ENCODE measurements at regions not wholly inside any gene's neighbourhood (a gene's known extent, or its start where the extent isn't known, plus 50 kb on each side); places are given as distances from the start of the nearest gene placed in this dataset.

DNA sequence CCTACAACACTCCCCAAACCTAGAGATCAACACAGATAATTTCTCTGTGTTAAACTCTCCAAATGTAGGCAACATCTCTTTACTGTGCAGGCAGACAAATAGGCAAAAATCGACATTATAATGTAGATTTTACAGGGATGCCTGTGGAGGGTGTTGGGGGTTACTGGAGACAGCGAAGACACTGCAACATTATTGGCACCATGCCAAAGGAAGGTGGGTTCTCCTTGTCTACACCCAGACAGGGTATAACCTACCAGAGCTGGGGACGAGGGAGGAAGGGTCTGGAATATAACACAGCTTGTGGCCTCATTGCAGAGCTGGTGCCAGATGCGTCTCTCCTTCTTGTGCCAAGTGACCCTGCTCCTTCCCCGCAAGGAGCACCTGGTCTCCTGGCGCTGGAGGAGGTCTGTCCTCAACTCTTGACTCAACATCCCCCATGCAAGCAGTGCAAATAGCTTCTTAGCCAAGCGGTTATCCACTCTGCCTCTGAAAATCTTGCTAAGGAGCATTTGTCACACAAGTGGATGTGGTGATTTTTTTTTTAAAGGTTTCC lies 404.0 kb downstream of the PRDM2 start:
- TF ChIP-seq, protein P1, sequence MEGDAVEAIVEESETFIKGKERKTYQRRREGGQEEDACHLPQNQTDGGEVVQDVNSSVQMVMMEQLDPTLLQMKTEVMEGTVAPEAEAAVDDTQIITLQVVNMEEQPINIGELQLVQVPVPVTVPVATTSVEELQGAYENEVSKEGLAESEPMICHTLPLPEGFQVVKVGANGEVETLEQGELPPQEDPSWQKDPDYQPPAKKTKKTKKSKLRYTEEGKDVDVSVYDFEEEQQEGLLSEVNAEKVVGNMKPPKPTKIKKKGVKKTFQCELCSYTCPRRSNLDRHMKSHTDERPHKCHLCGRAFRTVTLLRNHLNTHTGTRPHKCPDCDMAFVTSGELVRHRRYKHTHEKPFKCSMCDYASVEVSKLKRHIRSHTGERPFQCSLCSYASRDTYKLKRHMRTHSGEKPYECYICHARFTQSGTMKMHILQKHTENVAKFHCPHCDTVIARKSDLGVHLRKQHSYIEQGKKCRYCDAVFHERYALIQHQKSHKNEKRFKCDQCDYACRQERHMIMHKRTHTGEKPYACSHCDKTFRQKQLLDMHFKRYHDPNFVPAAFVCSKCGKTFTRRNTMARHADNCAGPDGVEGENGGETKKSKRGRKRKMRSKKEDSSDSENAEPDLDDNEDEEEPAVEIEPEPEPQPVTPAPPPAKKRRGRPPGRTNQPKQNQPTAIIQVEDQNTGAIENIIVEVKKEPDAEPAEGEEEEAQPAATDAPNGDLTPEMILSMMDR (IDR thresholded peaks at IDR 0.05) = no peak
- no peak for TF ChIP-seq EZH2 (IDR thresholded peaks at IDR 0.05; ENCODE audit: borderline replicate concordance, insufficient read depth, low read depth, low read length, poor library complexity, severe bottlenecking)
- Histone ChIP-seq H3K4me3 (ENCODE audit: control extremely low read depth in 1 of 5, extremely low read depth in 1 of 5, insufficient read depth in 1 of 5, low read depth in 2 of 5, low read length in 4 of 5) (no peak overlapping the region), H3K27ac (ENCODE audit: low read length in 2 of 2) (no peak overlapping the region), H3K4me1 (ENCODE audit: control insufficient read depth in 2 of 2, insufficient read depth in 2 of 2, low read length in 2 of 2) (no peaks in the 10 kb centered on the region), H4K20me1 (ENCODE audit: control insufficient read depth, insufficient read depth, low read length, poor library complexity, severe bottlenecking) (no peaks in the 10 kb centered on the region), H2AFZ (ENCODE audit: insufficient read depth, low read depth, low read length, poor library complexity, severe bottlenecking) (no peak overlapping the region), H3K79me2 (ENCODE audit: control insufficient read depth, insufficient read depth, low read length) (no peaks in the 10 kb centered on the region), H3K36me3 (replicated peaks in 1 of 2; ENCODE audit: control extremely low read depth in 1 of 2, control insufficient read depth in 1 of 2, extremely low read depth in 1 of 2, insufficient read depth in 2 of 2, low read length in 1 of 2) (no peaks in the 10 kb centered on the region), H3K4me2 (replicated peaks; ENCODE audit: low read depth, low read length, poor library complexity, severe bottlenecking) (no peak overlapping the region), H3K27me3 (replicated peaks in 1 of 4; ENCODE audit: control extremely low read depth in 1 of 4, control insufficient read depth in 3 of 4, insufficient read depth in 4 of 4, low read length in 3 of 4) (no peaks in the 10 kb centered on the region), H3K9ac (ENCODE audit: low read length) (no peak overlapping the region), H3K9me3 (ENCODE audit: control extremely low read depth in 1 of 3, control insufficient read depth in 2 of 3, insufficient read depth in 1 of 3, low read length in 2 of 3) (no peaks in the 10 kb centered on the region)
- ChIA-PET POLR2A (no interaction called here), CTCF (interaction anchor here (0.6 kb wide), 1 partner anchor 40 kb away, joined by 3 read pairs; no protein-coding TSS in a partner anchor)
- Mint-ChIP-seq H3K4me1 (no peaks in the 10 kb centered on the region), H3K4me3 (no peak overlapping the region), H3K9me3 (ENCODE audit: insufficient read depth) (peaks cover 3% of the 10 kb centered on the region), H3K27ac (no peak overlapping the region), H3K27me3 (peaks cover 25% of the 10 kb centered on the region)
- intact Hi-C loops (cut with micrococcal nuclease) = no loop called here
- no peak for DNase-seq
- WGBS (ENCODE audit: insufficient coverage) = 71% methylated on average over 1 of the region's 7 CpGs
- no peak for ATAC-seq (ENCODE audit: low read depth)

GRCh38 chr1:14106126-14106525 lies 406.1 kb downstream of the PRDM2 start:
- TF ChIP-seq EZH2 (IDR thresholded peaks at IDR 0.05; ENCODE audit: borderline replicate concordance, insufficient read depth, low read depth, low read length, poor library complexity, severe bottlenecking) = no peak
- TF ChIP-seq, protein P1 (IDR thresholded peaks at IDR 0.05) = no peak
- POLR2A ChIA-PET = no interaction called here
- no peak overlapping the region for H3K27ac ChIP-seq (ENCODE audit: low read length in 2 of 2)

More at GRCh38 chr1:14106126-14106525, 406.1 kb downstream of the PRDM2 start:
- intact Hi-C loops (cut with micrococcal nuclease) = no loop called here
- no peak overlapping the region for H3K4me2 ChIP-seq (replicated peaks; ENCODE audit: low read depth, low read length, poor library complexity, severe bottlenecking)
- no peaks in the 10 kb centered on the region for H4K20me1 ChIP-seq (ENCODE audit: control insufficient read depth, insufficient read depth, low read length, poor library complexity, severe bottlenecking)
- no peaks in the 10 kb centered on the region for H3K9me3 ChIP-seq (ENCODE audit: control extremely low read depth in 1 of 3, control insufficient read depth in 2 of 3, insufficient read depth in 1 of 3, low read length in 2 of 3)
- no peak overlapping the region for H3K27ac Mint-ChIP-seq
- WGBS (ENCODE audit: insufficient coverage) = 28% methylated on average over 2 of the region's 2 CpGs
- H3K36me3 ChIP-seq (replicated peaks in 1 of 2; ENCODE audit: control extremely low read depth in 1 of 2, control insufficient read depth in 1 of 2, extremely low read depth in 1 of 2, insufficient read depth in 2 of 2, low read length in 1 of 2) = no peaks in the 10 kb centered on the region
- peaks cover 0 to 4% (median 0%) of the 10 kb centered on the region in 4 experiments for H3K27me3 ChIP-seq (replicated peaks in 1 of 4; ENCODE audit: control extremely low read depth in 1 of 4, control insufficient read depth in 3 of 4, insufficient read depth in 4 of 4, low read length in 3 of 4)
- no peaks in the 10 kb centered on the region for H3K4me1 ChIP-seq (ENCODE audit: control insufficient read depth in 2 of 2, insufficient read depth in 2 of 2, low read length in 2 of 2)
- peaks cover 3% of the 10 kb centered on the region for H3K9me3 Mint-ChIP-seq (ENCODE audit: insufficient read depth)
- H3K4me3 Mint-ChIP-seq = no peak overlapping the region
- no peaks in the 10 kb centered on the region for H3K79me2 ChIP-seq (ENCODE audit: control insufficient read depth, insufficient read depth, low read length)
- no peak overlapping the region for H3K9ac ChIP-seq (ENCODE audit: low read length)
- H2AFZ ChIP-seq (ENCODE audit: insufficient read depth, low read depth, low read length, poor library complexity, severe bottlenecking) = no peak overlapping the region
- ATAC-seq (ENCODE audit: low read depth) (no peak), DNase-seq (no peak)
- H3K4me1 Mint-ChIP-seq = no peaks in the 10 kb centered on the region
- CTCF ChIA-PET = no interaction called here
- peaks cover 31% of the 10 kb centered on the region for H3K27me3 Mint-ChIP-seq
- no peak overlapping the region for H3K4me3 ChIP-seq (ENCODE audit: control extremely low read depth in 1 of 5, extremely low read depth in 1 of 5, insufficient read depth in 1 of 5, low read depth in 2 of 5, low read length in 4 of 5)

Data from B cell (primary cell).